ENCODE measurements at regions not wholly inside any gene's neighbourhood (a gene's known extent, or its start where the extent isn't known, plus 50 kb on each side); places are given as distances from the start of the nearest gene placed in this dataset.

DNA sequence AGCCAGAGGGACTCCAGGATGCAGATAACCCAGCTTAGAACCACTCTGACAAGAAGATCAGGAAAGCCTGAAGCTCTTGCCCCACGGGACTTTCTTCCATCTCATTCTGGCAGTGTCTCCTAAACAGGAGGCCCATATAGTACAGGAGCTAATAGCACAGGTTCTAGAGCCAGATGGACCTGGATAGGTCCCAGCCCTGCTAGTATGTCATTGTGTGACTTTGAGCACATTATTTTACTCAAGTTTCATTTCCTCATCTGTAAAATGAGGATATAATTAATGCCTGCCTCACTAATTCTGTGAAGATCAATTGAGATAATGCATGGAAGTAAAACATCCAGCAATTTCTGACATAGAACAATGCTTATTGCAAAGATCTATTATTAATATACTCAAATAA is 66.5 kb upstream of the GZMB start:
- TF ChIP-seq, protein P1, sequence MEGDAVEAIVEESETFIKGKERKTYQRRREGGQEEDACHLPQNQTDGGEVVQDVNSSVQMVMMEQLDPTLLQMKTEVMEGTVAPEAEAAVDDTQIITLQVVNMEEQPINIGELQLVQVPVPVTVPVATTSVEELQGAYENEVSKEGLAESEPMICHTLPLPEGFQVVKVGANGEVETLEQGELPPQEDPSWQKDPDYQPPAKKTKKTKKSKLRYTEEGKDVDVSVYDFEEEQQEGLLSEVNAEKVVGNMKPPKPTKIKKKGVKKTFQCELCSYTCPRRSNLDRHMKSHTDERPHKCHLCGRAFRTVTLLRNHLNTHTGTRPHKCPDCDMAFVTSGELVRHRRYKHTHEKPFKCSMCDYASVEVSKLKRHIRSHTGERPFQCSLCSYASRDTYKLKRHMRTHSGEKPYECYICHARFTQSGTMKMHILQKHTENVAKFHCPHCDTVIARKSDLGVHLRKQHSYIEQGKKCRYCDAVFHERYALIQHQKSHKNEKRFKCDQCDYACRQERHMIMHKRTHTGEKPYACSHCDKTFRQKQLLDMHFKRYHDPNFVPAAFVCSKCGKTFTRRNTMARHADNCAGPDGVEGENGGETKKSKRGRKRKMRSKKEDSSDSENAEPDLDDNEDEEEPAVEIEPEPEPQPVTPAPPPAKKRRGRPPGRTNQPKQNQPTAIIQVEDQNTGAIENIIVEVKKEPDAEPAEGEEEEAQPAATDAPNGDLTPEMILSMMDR (IDR thresholded peaks at IDR 0.05; ENCODE audit: low read length): no peak
- no peak for TF ChIP-seq EZH2 (IDR thresholded peaks at IDR 0.05; ENCODE audit: borderline replicate concordance, low read length)

All from OCI-LY1 (cell line).